UCSD-AML1 (cell line): ENCODE measurements at regions not wholly inside any gene's neighbourhood (a gene's known extent, or its start where the extent isn't known, plus 50 kb on each side); places are given as distances from the start of the nearest gene placed in this dataset.

Experiments used
- DNase-seq: peaks from one replicate; lab custom pipeline; 2025; ENCODE audit not compliant: unreplicated experiment; lab: John Stamatoyannopoulos, UW

DNA sequence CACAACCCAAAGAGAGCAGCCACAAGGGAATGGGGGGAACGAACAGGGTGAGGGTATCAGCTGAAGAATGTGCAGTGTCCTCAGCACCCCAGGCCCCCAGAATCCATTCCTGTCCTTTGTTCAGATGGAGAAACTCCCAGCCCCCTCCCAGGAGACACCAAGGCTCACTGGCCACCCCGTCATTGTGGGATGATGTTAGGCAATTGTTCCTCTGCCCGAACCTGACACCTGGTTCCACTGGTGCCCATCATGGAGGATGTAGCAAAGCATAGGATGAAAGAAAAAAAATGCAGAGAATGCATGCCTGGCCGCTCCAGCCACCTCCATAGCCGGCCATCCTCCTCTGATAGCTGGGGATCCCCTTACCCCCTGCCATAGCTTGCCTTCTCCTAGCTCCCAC, 197.3 kb upstream of the TWIST2 start:
- no peak for DNase-seq

DNA sequence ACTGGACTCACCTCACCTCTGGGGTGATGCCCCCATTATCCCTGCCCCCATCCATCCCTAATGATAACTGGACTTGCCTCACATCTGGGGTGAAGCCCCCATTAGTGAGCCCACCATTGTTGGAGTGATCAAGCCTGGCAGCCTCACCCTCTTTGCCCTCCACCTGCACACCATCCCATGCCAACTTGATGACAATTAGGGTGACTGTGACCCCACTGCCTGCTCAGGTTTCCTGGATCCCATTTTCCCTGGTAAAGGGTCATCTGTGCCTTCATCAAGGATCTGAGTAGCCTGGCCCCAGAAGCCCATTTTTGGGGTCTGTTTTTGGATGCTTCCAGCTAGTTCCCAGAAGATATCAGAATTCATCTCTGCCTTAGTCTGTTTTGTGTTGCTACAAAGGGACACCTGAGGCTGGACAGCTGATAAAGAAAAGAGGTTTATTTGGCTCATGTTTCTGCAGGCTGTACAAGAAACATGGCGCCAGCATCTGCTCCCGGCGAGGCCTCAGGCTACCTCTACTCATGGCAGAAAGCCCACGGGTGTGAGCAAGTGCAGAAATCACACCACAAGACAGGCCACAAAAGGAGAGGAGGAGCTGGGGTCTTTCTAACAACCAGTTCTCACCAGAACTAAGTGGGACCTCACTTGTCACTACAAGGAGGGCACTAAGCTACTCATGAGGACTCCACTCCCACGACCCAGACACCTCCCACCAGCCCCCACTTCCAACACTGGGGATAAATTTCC, 196.4 kb upstream of the TWIST2 start:
- DNase-seq, result no peak

GRCh38 chr2:238652053-238652770, 195.7 kb upstream of the TWIST2 start:
- DNase-seq, result no peak

GRCh38 chr2:238652771-238653157, 195.1 kb upstream of the TWIST2 start:
- no peak for DNase-seq

GRCh38 chr2:238653431-238654109, 194.3 kb upstream of the TWIST2 start:
- DNase-seq, result no peak

DNA sequence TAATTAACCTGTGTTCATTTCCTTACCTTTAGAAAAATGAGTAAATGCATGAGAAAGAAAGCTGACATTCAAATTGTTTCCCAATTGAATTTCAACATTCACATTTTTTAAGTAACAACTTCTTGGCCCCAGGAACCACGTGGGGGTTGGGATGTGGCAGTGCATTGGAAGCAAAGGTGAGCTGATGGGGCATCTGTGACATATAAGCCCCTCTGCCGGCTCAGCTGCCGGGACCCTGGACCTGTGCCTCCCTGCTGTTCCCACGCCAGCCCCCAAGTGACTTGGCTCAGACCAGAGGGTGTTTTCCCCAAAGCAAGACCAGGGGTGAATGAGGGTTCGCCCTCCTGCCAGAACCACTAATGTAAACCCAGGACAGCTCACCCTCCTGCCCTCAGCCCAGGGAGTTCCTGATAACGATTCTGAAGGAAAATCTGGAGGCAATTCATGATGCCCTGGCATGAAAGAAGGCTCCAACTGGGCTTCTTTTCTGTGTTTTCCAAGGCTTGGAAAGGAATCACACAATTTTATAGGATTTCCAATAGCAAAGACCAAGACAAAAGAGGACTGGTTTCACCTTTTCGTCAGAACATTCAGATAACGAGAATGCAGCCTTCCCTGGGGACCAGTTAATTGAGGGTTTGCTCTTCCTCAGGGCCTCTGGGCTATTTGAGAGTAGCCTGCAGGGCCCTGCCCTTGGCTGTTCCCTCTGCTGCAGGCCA, 193.2 kb upstream of the TWIST2 start:
- DNase-seq, result no peak

- no peak for DNase-seq
Measured at GRCh38 chr2:238655198-238655860, 192.6 kb upstream of the TWIST2 start.

GRCh38 chr2:238655974-238656722, 191.7 kb upstream of the TWIST2 start:
- no peak for DNase-seq

GRCh38 chr2:238657132-238658053, 190.5 kb upstream of the TWIST2 start:
- DNase-seq, result no peak

DNA sequence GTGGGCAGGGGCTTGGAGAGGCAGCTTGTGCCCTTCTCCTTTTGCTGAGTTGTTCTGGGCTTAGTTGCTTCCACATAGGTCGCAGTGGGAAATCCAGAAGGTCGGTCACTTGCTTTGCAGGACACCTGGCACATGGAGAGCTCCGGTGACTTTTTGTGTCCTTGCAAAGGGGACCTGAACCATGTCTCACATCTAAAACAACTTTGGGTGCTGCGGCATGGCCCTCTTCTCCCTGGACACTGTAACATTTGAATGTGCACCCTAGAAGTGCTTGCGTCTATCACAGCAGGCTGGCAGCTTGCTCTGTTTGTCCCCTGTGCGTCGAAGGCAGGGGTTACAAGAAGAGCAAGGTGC, 189.9 kb upstream of the TWIST2 start:
- no peak for DNase-seq

GRCh38 chr2:238658820-238659219, 189.1 kb upstream of the TWIST2 start:
- no peak for DNase-seq

GRCh38 chr2:238659231-238659630, 188.7 kb upstream of the TWIST2 start:
- no peak for DNase-seq

GRCh38 chr2:238663586-238663985, 184.3 kb upstream of the TWIST2 start:
- DNase-seq, result no peak

DNA sequence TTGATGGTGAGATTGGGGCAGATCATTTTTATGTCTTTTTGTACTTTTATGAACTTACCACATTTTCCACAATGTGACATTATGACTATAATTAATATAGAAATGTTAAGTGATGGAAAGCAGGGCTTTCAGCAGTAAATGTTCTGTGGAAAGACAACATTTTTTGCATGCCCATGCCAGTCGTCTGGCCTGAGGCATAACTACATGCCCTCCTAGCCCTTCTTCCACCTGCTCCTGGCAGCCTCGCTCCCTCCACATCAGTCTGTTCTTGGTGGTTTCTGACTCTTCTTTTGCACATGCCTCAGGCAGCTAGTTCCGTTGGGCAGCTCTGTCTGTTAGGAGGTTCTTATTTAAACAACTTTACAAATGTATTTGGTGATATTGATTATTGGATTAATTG, 182.0 kb upstream of the TWIST2 start:
- DNase-seq, result no peak

DNA sequence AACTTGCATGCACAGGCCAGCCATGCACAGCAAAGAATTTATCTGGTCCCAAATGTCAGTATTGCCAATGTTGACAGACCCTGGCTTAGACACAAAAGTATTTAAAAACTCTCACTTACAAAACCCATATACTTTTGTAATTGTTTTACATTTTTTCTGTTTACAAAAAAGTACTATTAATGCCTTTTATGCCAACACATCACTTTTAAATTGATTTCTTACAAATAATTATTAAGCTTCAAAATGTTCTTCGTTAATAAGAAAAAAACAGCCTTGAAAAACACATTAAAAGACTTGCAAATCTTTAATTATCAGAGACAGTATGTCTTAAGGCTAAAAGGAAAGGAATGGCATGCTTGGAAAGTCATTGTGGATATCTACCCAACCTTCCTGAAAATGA, 181.3 kb upstream of the TWIST2 start:
- no peak for DNase-seq

DNA sequence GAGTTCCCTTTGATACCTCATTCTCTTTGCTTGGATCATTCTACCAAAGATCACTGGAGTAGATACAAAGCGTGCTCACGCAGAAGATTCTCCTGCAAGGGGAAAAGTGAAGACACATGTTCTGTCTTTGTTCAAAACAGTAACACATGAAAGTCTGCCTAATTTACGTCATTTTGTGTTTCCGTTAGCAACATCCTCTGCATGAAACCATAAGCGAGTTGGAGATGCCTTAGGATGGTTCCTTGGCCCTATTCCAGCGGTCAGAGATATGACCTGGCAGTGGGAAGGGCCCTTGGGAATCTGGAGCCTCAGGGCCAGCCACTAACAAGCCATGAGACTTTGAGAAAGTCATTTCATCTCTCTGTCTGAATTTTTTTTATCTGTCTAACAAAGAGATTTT, 180.9 kb upstream of the TWIST2 start:
- DNase-seq, result no peak

GRCh38 chr2:238667639-238668038, 180.2 kb upstream of the TWIST2 start:
- no peak for DNase-seq

GRCh38 chr2:238668426-238668825, 179.5 kb upstream of the TWIST2 start:
- DNase-seq, result no peak

DNA sequence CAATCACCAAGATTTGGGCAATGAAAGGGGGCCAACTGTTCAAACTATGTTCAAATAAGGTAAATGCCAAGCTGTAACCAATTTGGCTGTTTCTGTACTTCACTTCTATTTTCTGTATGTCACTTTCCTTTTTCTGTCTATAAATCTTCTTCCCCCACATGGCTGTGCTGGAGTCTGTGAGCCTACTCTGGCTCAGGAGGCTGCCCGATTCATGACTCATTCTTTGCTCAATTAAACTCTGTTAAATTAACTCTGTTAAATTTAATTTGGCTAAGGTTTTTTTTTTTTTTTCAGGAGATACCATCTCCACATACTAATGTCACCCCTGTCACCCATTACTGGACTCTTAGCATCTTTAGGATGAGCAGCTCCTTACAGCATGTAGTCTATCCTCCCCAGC, 178.8 kb upstream of the TWIST2 start:
- DNase-seq, result no peak
